Prostate gland (tissue), 2 donors: ENCODE measurements at regions not wholly inside any gene's neighbourhood (a gene's known extent, or its start where the extent isn't known, plus 50 kb on each side); places are given as distances from the start of the nearest gene placed in this dataset.

Experiments used
- CTCF ChIP-seq, 4 experiments: fragments of 200-600 bp in 2 of 4; fragments of 450-650 bp in 2 of 4; sonication (generic) in 2 of 4; IDR thresholded peaks; 1 replicate in 3 of 4; 2 replicates in 1 of 4; pipeline ENCODE4 v1.5.1; 2016 to 2019; ENCODE audit warnings: antibody characterized with exemption in 4 of 4, mild to moderate bottlenecking in 2 of 4, moderate library complexity in 2 of 4
- POLR2A ChIP-seq: fragments of 450-650 bp; IDR thresholded peaks from one replicate; pipeline ENCODE4 v1.6.1; 2016; ENCODE audit warnings: antibody characterized with exemption, mild to moderate bottlenecking

- TF ChIP-seq CTCF (IDR thresholded peaks at IDR 0.05) (no peak), POLR2A (no peak)
Measured at GRCh38 chr13:29676941-29677452, 81.5 kb upstream of the SLC7A1 start.
